ENCODE measurements at regions not wholly inside any gene's neighbourhood (a gene's known extent, or its start where the extent isn't known, plus 50 kb on each side); places are given as distances from the start of the nearest gene placed in this dataset.

GRCh38 chr1:163747261-163747660, 425.5 kb downstream of the NUF2 start:
- no peak overlapping the region for H2AFZ ChIP-seq (ENCODE audit: control insufficient read depth, low read depth, low read length)
- no peaks in the 10 kb centered on the region for H3K4me1 ChIP-seq (ENCODE audit: control insufficient read depth, insufficient read depth, low read length)
- no peak for TF ChIP-seq TAF1 (IDR thresholded peaks at IDR 0.05; ENCODE audit: borderline replicate concordance, low read depth, low read length)
- TF ChIP-seq, protein P1, sequence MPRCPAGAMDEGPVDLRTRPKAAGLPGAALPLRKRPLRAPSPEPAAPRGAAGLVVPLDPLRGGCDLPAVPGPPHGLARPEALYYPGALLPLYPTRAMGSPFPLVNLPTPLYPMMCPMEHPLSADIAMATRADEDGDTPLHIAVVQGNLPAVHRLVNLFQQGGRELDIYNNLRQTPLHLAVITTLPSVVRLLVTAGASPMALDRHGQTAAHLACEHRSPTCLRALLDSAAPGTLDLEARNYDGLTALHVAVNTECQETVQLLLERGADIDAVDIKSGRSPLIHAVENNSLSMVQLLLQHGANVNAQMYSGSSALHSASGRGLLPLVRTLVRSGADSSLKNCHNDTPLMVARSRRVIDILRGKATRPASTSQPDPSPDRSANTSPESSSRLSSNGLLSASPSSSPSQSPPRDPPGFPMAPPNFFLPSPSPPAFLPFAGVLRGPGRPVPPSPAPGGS (IDR thresholded peaks at IDR 0.05; ENCODE audit: borderline replicate concordance, insufficient read depth, low read depth, low read length, poor library complexity, severe bottlenecking): no peak
- no peak for TF ChIP-seq WRNIP1 (IDR thresholded peaks at IDR 0.05; ENCODE audit: borderline replicate concordance, low read depth, low read length)
- no peak for TF ChIP-seq BCL11A (IDR thresholded peaks at IDR 0.05; ENCODE audit: low read depth, low read length)
- TF ChIP-seq YBX1 (IDR thresholded peaks at IDR 0.05): no peak
- TF ChIP-seq ATF7 (IDR thresholded peaks at IDR 0.05; ENCODE audit: low read depth): no peak
- TF ChIP-seq BRCA1 (IDR thresholded peaks at IDR 0.05; ENCODE audit: low read depth, low read length): no peak
- TF ChIP-seq HDGF (IDR thresholded peaks at IDR 0.05): no peak
- no peak for TF ChIP-seq MYB (IDR thresholded peaks at IDR 0.05; ENCODE audit: borderline replicate concordance, low read depth, low read length)
- no peak for TF ChIP-seq RUNX3 (IDR thresholded peaks at IDR 0.05; ENCODE audit: low read length)
- TF ChIP-seq FOXK2 (IDR thresholded peaks at IDR 0.05): no peak
- no peak for TF ChIP-seq MXI1 (IDR thresholded peaks at IDR 0.05; ENCODE audit: low read depth, low read length)
- TF ChIP-seq CREB1 (IDR thresholded peaks at IDR 0.05; ENCODE audit: low read depth): no peak
- no peak for TF ChIP-seq NFXL1 (IDR thresholded peaks at IDR 0.05; ENCODE audit: borderline replicate concordance)
- TF ChIP-seq KAT2A (conservative IDR thresholded peaks at IDR 0.05; ENCODE audit: control insufficient read depth, low read depth, low read length): no peak
- no peaks in the 10 kb centered on the region for H3K36me3 ChIP-seq (ENCODE audit: control insufficient read depth in 2 of 2, insufficient read depth in 2 of 2, low read length in 1 of 2)
- DNase-seq (ENCODE audit: low read depth, low spot score): no peak
- ChIA-PET SMC1A (ENCODE audit: uncharacterized antibody, unreplicated experiment) (no interaction called here), CTCF (no interaction called here), POLR2A (no interaction called here), RAD21 (ENCODE audit: unreplicated experiment) (no interaction called here)
- BruUV-seq (replicated peaks): no TSS peak
- no peak for ATAC-seq
- no peak for FAIRE-seq
- intact Hi-C loops (cut with micrococcal nuclease; ENCODE audit: unreplicated experiment): no loop called here
- H3K27ac ChIP-seq (ENCODE audit: control insufficient read depth, insufficient read depth): no peak overlapping the region
- no peaks in the 10 kb centered on the region for H3K79me2 ChIP-seq (ENCODE audit: control insufficient read depth, insufficient read depth, low read length)
- H3K27me3 ChIP-seq (replicated peaks in 1 of 2; ENCODE audit: control insufficient read depth in 2 of 2, insufficient read depth in 2 of 2, low read length in 1 of 2): no peaks in the 10 kb centered on the region
- H4K20me1 ChIP-seq (ENCODE audit: control insufficient read depth, insufficient read depth): no peaks in the 10 kb centered on the region
- no peak overlapping the region for H3K4me2 ChIP-seq (ENCODE audit: control insufficient read depth, insufficient read depth)
- H3K9me3 ChIP-seq (replicated peaks; ENCODE audit: control insufficient read depth, insufficient read depth, low read length): no peaks in the 10 kb centered on the region
- H3K9ac ChIP-seq (ENCODE audit: control insufficient read depth, insufficient read depth, low read length): no peak overlapping the region
- in situ Hi-C loops (cut with MboI): no loop called here
- no peak overlapping the region for H3K4me3 ChIP-seq
